OCI-LY7 (cell line): ENCODE measurements at regions not wholly inside any gene's neighbourhood (a gene's known extent, or its start where the extent isn't known, plus 50 kb on each side); places are given as distances from the start of the nearest gene placed in this dataset.

ENCODE experiments used
- EZH2phosphoT487 ChIP-seq: fragments of 200-600 bp; sonication (generic); IDR thresholded peaks from 2 replicates; pipeline ENCODE4 v1.6.1; 2018; ENCODE audit warnings: low read depth, borderline replicate concordance, mild to moderate bottlenecking, mixed run types, antibody characterized with exemption, low read length, moderate library complexity, mixed read lengths
- TF ChIP-seq, protein P1 (sequence below): fragments of 200-600 bp; sonication (generic); conservative IDR thresholded peaks from 2 replicates; pipeline ENCODE4 v1.5.1; 2014; ENCODE audit warnings: mild to moderate bottlenecking, antibody characterized with exemption, low read length, moderate library complexity, mixed read lengths

DNA sequence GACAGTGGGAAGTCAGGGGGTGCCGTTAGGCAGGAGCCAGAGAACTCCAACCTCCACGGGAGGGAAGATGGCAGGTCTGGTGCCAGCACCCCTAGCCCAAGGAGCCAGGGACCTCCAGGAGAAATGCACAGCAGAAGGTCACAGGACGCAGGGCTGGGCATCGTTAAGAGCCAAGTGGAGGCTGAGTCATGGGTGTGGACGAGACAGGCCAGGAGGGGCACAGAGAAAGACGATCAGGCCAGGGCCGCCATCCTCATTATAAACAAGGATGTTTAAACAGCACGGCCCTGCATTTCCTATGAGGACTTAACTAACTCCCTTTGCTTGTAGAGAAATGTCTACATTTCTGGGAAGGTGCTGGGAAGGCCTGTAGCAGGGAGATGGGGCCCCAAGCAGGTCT lies 77.9 kb upstream of the FZD10 start:
- TF ChIP-seq, protein P1, sequence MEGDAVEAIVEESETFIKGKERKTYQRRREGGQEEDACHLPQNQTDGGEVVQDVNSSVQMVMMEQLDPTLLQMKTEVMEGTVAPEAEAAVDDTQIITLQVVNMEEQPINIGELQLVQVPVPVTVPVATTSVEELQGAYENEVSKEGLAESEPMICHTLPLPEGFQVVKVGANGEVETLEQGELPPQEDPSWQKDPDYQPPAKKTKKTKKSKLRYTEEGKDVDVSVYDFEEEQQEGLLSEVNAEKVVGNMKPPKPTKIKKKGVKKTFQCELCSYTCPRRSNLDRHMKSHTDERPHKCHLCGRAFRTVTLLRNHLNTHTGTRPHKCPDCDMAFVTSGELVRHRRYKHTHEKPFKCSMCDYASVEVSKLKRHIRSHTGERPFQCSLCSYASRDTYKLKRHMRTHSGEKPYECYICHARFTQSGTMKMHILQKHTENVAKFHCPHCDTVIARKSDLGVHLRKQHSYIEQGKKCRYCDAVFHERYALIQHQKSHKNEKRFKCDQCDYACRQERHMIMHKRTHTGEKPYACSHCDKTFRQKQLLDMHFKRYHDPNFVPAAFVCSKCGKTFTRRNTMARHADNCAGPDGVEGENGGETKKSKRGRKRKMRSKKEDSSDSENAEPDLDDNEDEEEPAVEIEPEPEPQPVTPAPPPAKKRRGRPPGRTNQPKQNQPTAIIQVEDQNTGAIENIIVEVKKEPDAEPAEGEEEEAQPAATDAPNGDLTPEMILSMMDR: no peak
- TF ChIP-seq EZH2phosphoT487: no peak
